ENCODE measurements at regions not wholly inside any gene's neighbourhood (a gene's known extent, or its start where the extent isn't known, plus 50 kb on each side); places are given as distances from the start of the nearest gene placed in this dataset.
"Not testable (repeated sequence)": the region's sequence is repeated elsewhere in the genome, so short reads cannot be mapped to it uniquely, and the experiment has no call there.

GRCh38 chr20:30499716-30500446, 757.6 kb upstream of the DEFB115 start:
- H3K9ac ChIP-seq (ENCODE audit: low read length); H3K4me1 ChIP-seq (ENCODE audit: control insufficient read depth, insufficient read depth, low read length); H3K27me3 ChIP-seq (ENCODE audit: control insufficient read depth, insufficient read depth, low read length); H3K27ac ChIP-seq (ENCODE audit: low read depth, low read length); H3K36me3 ChIP-seq (ENCODE audit: control insufficient read depth, insufficient read depth, low read length); H3K4me3 ChIP-seq (ENCODE audit: low read length): not testable (repeated sequence)

- H3K4me3 ChIP-seq (ENCODE audit: low read length); H3K9ac ChIP-seq (ENCODE audit: low read length); H3K27ac ChIP-seq (ENCODE audit: low read depth, low read length); H3K36me3 ChIP-seq (ENCODE audit: control insufficient read depth, insufficient read depth, low read length); H3K4me1 ChIP-seq (ENCODE audit: control insufficient read depth, insufficient read depth, low read length); H3K27me3 ChIP-seq (ENCODE audit: control insufficient read depth, insufficient read depth, low read length): not testable (repeated sequence)
Measured at GRCh38 chr20:30500447-30500820, 757.0 kb upstream of the DEFB115 start.

DNA sequence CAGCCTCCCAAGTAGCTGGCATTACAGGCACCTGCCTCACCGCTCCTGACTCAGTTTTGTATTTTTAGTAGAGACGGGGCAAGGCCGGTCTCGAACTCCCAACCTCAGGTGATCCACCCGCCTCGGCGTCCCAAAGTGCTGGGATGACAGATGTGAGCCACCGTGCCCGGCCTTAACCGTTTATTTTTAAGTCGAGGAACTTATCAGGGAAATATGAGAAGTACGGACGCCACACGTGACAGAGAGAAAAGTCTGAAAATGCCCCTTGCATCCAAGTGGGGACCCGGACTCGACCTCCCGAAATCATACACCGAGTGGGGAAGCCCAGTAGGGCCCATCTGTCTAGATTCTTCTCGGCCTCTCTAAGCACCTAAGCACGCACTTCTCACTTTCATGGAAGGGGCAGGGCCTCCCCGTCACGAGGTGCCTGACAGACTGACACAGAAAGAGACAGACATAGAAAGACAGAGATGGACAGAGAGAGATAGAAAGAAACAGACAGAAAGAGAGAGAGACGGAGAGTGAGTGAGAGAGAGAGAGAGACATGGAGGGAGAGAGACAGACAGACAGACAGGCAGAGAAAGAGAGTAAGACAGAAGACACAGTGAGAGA, 756.5 kb upstream of the DEFB115 start:
- no peaks in the 10 kb centered on the region for H3K4me1 ChIP-seq (ENCODE audit: control insufficient read depth, insufficient read depth, low read length)
- H3K27me3 ChIP-seq (ENCODE audit: control insufficient read depth, insufficient read depth, low read length): no peaks in the 10 kb centered on the region
- no peak overlapping the region for H3K27ac ChIP-seq (ENCODE audit: low read depth, low read length)
- no peaks in the 10 kb centered on the region for H3K36me3 ChIP-seq (ENCODE audit: control insufficient read depth, insufficient read depth, low read length)
- no peak overlapping the region for H3K4me3 ChIP-seq (ENCODE audit: low read length)
- no peak overlapping the region for H3K9ac ChIP-seq (ENCODE audit: low read length)

DNA sequence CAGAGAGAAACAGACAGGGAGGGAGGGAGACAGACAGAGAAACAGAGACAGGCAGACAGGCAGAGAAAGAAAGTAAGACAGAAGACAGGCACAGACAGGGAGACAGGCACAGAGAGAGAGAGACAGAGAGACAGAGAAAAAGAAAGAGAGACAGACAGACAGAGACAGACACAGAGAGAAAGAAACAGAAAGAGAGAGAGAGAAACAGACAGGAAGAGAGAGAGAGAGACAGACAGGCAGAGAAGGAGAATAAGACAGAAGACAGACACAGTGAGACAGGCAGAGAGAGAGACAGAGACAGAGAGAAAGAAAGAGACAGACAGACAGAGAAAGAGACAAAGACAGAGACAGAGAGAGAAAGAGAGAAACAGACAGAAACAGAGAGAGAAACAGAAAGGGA, 754.8 kb upstream of the DEFB115 start:
- Histone ChIP-seq H3K27ac (ENCODE audit: low read depth, low read length) (no peak overlapping the region), H3K4me3 (ENCODE audit: low read length) (no peak overlapping the region), H3K27me3 (ENCODE audit: control insufficient read depth, insufficient read depth, low read length) (no peaks in the 10 kb centered on the region), H3K9ac (ENCODE audit: low read length) (no peak overlapping the region), H3K36me3 (ENCODE audit: control insufficient read depth, insufficient read depth, low read length) (no peaks in the 10 kb centered on the region), H3K4me1 (ENCODE audit: control insufficient read depth, insufficient read depth, low read length) (no peaks in the 10 kb centered on the region)

DNA sequence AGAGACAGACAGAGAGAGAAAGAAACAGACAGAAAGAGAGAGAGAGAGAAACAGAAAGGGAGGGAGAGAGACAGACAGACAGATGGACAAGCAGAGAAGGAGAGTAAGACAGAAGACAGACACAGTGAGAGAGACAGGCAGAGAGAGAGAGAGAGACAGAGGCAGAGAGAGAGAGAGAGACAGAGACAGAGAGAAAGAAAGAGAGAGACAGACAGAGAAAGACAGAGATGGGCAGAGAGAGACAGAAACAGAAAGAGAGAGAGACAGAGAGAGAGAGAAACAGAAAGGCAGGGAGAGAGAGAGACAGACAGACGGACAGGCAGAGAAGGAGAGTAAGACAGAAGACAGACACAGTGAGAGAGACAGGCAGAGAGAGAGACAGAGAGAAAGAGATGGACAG, 754.3 kb upstream of the DEFB115 start:
- not testable (repeated sequence) for H3K27ac ChIP-seq (ENCODE audit: low read depth, low read length); H3K9ac ChIP-seq (ENCODE audit: low read length); H3K36me3 ChIP-seq (ENCODE audit: control insufficient read depth, insufficient read depth, low read length); H3K4me3 ChIP-seq (ENCODE audit: low read length); H3K4me1 ChIP-seq (ENCODE audit: control insufficient read depth, insufficient read depth, low read length); H3K27me3 ChIP-seq (ENCODE audit: control insufficient read depth, insufficient read depth, low read length)

- no peaks in the 10 kb centered on the region for H3K27me3 ChIP-seq (ENCODE audit: control insufficient read depth, insufficient read depth, low read length)
- no peaks in the 10 kb centered on the region for H3K36me3 ChIP-seq (ENCODE audit: control insufficient read depth, insufficient read depth, low read length)
- no peak overlapping the region for H3K27ac ChIP-seq (ENCODE audit: low read depth, low read length)
- H3K4me3 ChIP-seq (ENCODE audit: low read length): no peak overlapping the region
- H3K9ac ChIP-seq (ENCODE audit: low read length): no peak overlapping the region
- H3K4me1 ChIP-seq (ENCODE audit: control insufficient read depth, insufficient read depth, low read length): no peaks in the 10 kb centered on the region
Measured at GRCh38 chr20:30503992-30504570, 753.4 kb upstream of the DEFB115 start.

GRCh38 chr20:30505566-30505965, 751.9 kb upstream of the DEFB115 start:
- Histone ChIP-seq H3K4me3 (ENCODE audit: low read length) (no peak overlapping the region), H3K36me3 (ENCODE audit: control insufficient read depth, insufficient read depth, low read length) (no peaks in the 10 kb centered on the region), H3K9ac (ENCODE audit: low read length) (no peak overlapping the region), H3K27ac (ENCODE audit: low read depth, low read length) (no peak overlapping the region), H3K4me1 (ENCODE audit: control insufficient read depth, insufficient read depth, low read length) (no peaks in the 10 kb centered on the region), H3K27me3 (ENCODE audit: control insufficient read depth, insufficient read depth, low read length) (no peaks in the 10 kb centered on the region)

DNA sequence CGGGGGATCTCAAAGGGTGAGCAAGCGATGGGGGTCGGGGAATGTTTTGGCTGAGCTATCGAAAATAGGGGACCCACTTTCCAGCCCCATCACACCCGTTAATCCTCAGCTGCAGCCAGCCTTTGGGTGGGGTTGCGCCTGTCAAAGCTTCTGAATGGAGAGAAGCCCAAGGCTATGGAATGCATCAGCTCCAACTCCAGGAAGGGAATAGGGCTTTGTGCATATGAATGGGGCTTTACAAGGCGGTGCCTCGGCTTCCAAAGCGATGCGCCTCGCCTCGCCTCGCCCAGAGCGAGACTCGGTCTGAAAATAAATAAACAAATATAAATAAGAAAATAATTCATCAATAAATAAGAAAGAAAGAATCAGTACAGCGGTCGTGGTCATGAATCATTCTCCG, 751.4 kb upstream of the DEFB115 start:
- Histone ChIP-seq H3K9ac (ENCODE audit: low read length) (no peak overlapping the region), H3K4me3 (ENCODE audit: low read length) (no peak overlapping the region), H3K27me3 (ENCODE audit: control insufficient read depth, insufficient read depth, low read length) (no peaks in the 10 kb centered on the region), H3K4me1 (ENCODE audit: control insufficient read depth, insufficient read depth, low read length) (no peaks in the 10 kb centered on the region), H3K27ac (ENCODE audit: low read depth, low read length) (no peak overlapping the region), H3K36me3 (ENCODE audit: control insufficient read depth, insufficient read depth, low read length) (no peaks in the 10 kb centered on the region)

GRCh38 chr20:30508382-30508781, 749.1 kb upstream of the DEFB115 start:
- not testable (repeated sequence) for H3K4me1 ChIP-seq (ENCODE audit: control insufficient read depth, insufficient read depth, low read length); H3K36me3 ChIP-seq (ENCODE audit: control insufficient read depth, insufficient read depth, low read length)

GRCh38 chr20:30511322-30512030, 746.0 kb upstream of the DEFB115 start:
- H3K9ac ChIP-seq (ENCODE audit: low read length): no peak overlapping the region
- H3K4me1 ChIP-seq (ENCODE audit: control insufficient read depth, insufficient read depth, low read length): no peaks in the 10 kb centered on the region
- no peaks in the 10 kb centered on the region for H3K36me3 ChIP-seq (ENCODE audit: control insufficient read depth, insufficient read depth, low read length)
- H3K27ac ChIP-seq (ENCODE audit: low read depth, low read length): no peak overlapping the region
- H3K27me3 ChIP-seq (ENCODE audit: control insufficient read depth, insufficient read depth, low read length): no peaks in the 10 kb centered on the region
- no peak overlapping the region for H3K4me3 ChIP-seq (ENCODE audit: low read length)

More at GRCh38 chr20:30508382-30508781, 749.1 kb upstream of the DEFB115 start:
- not testable (repeated sequence) for H3K4me3 ChIP-seq (ENCODE audit: low read length); H3K27me3 ChIP-seq (ENCODE audit: control insufficient read depth, insufficient read depth, low read length); H3K27ac ChIP-seq (ENCODE audit: low read depth, low read length); H3K9ac ChIP-seq (ENCODE audit: low read length)

GRCh38 chr20:30513050-30513628, 744.3 kb upstream of the DEFB115 start:
- no peaks in the 10 kb centered on the region for H3K36me3 ChIP-seq (ENCODE audit: control insufficient read depth, insufficient read depth, low read length)
- no peak overlapping the region for H3K9ac ChIP-seq (ENCODE audit: low read length)
- no peak overlapping the region for H3K4me3 ChIP-seq (ENCODE audit: low read length)
- H3K4me1 ChIP-seq (ENCODE audit: control insufficient read depth, insufficient read depth, low read length): no peaks in the 10 kb centered on the region
- no peaks in the 10 kb centered on the region for H3K27me3 ChIP-seq (ENCODE audit: control insufficient read depth, insufficient read depth, low read length)
- H3K27ac ChIP-seq (ENCODE audit: low read depth, low read length): no peak overlapping the region

GRCh38 chr20:30515915-30516314, 741.5 kb upstream of the DEFB115 start:
- H3K4me3 ChIP-seq (ENCODE audit: low read length); H3K4me1 ChIP-seq (ENCODE audit: control insufficient read depth, insufficient read depth, low read length); H3K9ac ChIP-seq (ENCODE audit: low read length); H3K27ac ChIP-seq (ENCODE audit: low read depth, low read length); H3K27me3 ChIP-seq (ENCODE audit: control insufficient read depth, insufficient read depth, low read length); H3K36me3 ChIP-seq (ENCODE audit: control insufficient read depth, insufficient read depth, low read length): not testable (repeated sequence)
